ENCODE measurements at regions not wholly inside any gene's neighbourhood (a gene's known extent, or its start where the extent isn't known, plus 50 kb on each side); places are given as distances from the start of the nearest gene placed in this dataset.

DNA sequence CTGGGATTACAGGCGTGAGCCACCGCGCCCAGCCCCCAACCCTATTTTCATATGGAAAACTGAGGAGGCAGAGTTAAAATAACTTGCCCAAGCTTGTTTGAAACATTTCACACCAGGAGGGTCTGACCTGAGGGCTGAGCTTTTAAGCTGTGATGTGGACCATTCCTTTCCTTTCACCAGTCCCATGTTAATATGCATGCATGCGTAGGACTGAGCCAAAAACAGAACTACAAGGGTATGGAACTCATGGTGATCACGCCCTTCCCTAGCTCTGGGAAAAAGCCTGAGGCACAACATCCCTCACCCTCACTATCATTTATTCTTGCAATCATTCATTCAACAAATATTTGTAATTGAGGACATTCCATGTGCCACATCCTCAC is 87.4 kb upstream of the FAM169A start:
- TF ChIP-seq, protein P1, sequence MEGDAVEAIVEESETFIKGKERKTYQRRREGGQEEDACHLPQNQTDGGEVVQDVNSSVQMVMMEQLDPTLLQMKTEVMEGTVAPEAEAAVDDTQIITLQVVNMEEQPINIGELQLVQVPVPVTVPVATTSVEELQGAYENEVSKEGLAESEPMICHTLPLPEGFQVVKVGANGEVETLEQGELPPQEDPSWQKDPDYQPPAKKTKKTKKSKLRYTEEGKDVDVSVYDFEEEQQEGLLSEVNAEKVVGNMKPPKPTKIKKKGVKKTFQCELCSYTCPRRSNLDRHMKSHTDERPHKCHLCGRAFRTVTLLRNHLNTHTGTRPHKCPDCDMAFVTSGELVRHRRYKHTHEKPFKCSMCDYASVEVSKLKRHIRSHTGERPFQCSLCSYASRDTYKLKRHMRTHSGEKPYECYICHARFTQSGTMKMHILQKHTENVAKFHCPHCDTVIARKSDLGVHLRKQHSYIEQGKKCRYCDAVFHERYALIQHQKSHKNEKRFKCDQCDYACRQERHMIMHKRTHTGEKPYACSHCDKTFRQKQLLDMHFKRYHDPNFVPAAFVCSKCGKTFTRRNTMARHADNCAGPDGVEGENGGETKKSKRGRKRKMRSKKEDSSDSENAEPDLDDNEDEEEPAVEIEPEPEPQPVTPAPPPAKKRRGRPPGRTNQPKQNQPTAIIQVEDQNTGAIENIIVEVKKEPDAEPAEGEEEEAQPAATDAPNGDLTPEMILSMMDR (conservative IDR thresholded peaks at IDR 0.05) = no peak
- no peak for TF ChIP-seq ZFX (IDR thresholded peaks at IDR 0.05)
